GM06990 (cell line): ENCODE measurements at regions not wholly inside any gene's neighbourhood (a gene's known extent, or its start where the extent isn't known, plus 50 kb on each side); places are given as distances from the start of the nearest gene placed in this dataset.

Experiments
- DNase-seq: peaks from one replicate; pipeline ENCODE4 v3.0.0-alpha.2; 2011; ENCODE audit not compliant: insufficient read length; ENCODE audit errors: extremely low read depth
- H3K27me3 ChIP-seq: replicated peaks from 2 replicates; pipeline ENCODE4 v1.6.0; 2011; ENCODE audit warnings: low read length; ENCODE audit not compliant: control insufficient read depth, insufficient read depth
- H3K36me3 ChIP-seq: 2 replicates; pipeline ENCODE4 v1.5.1; 2011; ENCODE audit warnings: low read length; ENCODE audit not compliant: control insufficient read depth, insufficient read depth
- H3K4me3 ChIP-seq: replicated peaks from 2 replicates; pipeline ENCODE4 v1.5.1; 2011; ENCODE audit warnings: low read depth, mild to moderate bottlenecking, control low read depth, low read length
- TF ChIP-seq, protein P1 (sequence below): IDR thresholded peaks from 2 replicates; pipeline ENCODE4 v1.5.1; 2011; ENCODE audit warnings: low read length, control low read depth, mild to moderate bottlenecking, inconsistent platforms; ENCODE audit not compliant: insufficient read depth, poor library complexity, severe bottlenecking

DNA sequence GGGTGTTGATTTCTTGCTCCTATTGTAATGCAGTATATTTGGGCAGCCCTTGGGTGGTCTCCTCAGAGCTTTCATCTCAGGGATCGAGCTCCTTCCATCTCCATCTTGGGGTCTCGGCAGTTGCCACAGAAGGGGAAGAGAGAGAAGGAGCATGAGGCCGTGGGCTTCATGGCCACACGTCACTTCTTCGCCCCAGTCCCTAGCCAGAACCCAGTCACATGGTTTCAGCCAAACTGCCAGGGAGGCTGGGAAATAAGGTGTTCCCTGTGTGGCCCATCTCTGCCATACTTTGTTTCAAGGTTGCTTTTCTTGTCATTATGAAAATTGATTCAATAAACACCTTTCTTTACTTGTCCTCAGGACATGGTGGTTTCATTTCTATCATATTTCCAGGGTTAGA is 68.4 kb upstream of the NKD1 start:
- Histone ChIP-seq H3K27me3 (no peaks in the 10 kb centered on the region), H3K4me3 (no peak overlapping the region), H3K36me3 (no peaks in the 10 kb centered on the region)
- TF ChIP-seq, protein P1, sequence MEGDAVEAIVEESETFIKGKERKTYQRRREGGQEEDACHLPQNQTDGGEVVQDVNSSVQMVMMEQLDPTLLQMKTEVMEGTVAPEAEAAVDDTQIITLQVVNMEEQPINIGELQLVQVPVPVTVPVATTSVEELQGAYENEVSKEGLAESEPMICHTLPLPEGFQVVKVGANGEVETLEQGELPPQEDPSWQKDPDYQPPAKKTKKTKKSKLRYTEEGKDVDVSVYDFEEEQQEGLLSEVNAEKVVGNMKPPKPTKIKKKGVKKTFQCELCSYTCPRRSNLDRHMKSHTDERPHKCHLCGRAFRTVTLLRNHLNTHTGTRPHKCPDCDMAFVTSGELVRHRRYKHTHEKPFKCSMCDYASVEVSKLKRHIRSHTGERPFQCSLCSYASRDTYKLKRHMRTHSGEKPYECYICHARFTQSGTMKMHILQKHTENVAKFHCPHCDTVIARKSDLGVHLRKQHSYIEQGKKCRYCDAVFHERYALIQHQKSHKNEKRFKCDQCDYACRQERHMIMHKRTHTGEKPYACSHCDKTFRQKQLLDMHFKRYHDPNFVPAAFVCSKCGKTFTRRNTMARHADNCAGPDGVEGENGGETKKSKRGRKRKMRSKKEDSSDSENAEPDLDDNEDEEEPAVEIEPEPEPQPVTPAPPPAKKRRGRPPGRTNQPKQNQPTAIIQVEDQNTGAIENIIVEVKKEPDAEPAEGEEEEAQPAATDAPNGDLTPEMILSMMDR, result no peak
- DNase-seq, result no peak

DNA sequence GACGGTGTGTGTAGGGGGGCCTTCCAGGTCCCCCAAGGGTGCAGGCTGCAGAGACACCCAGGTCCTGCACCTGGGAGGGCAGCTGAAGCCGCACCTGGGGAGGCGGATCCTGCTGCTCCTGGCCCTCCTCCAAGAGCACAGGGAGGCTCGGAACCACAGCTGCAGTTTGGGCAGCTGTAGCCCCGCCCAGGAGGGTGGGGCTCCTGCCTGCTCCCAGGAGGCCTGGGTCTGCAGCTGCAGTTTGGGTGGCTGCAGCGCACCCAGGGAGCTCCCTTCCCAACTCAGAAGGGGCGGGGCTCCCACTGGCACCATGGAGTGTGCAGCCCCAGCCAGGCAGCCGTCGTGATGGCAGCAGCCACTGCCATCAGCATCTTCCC is 69.4 kb upstream of the NKD1 start:
- Histone ChIP-seq H3K36me3 (no peaks in the 10 kb centered on the region), H3K4me3 (no peak overlapping the region), H3K27me3 (no peaks in the 10 kb centered on the region)
- DNase-seq, result no peak
- TF ChIP-seq, protein P1, result no peak

DNA sequence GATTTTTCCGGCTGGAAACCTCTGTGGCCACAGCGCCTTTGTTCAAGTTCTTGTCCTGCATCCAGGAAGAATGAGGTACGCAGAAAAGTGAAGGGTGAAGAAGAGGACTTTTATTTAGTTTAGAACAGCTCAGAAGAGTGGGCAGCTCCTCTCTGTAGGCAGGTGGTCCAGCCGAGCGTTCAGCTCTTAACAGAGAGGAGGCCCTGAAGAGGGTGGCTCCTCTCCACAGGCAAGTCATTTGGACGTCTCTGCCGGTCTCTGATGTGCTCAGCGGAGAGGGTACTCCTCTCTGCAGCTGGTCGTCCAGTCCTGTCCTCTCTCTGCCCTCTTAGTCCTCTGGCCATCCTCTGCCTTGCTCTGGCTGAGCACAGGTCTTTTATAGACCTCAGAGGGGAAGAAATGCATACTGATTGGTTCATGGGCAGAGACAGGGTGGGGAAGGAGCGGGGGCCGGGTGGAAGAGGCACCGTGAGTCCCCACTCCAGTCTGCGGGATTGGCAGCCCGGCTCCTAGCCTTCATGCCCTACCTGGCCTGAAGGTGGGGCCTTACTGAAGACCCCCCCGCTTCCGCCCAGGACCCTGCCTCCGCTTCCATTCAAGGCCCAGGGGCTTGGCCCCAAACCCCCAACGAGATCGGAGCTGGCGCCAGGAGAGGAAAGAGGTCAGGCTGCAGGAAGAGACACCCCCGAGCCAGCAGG is 70.0 kb upstream of the NKD1 start:
- Histone ChIP-seq H3K36me3 (no peaks in the 10 kb centered on the region), H3K27me3 (no peaks in the 10 kb centered on the region), H3K4me3 (no peak overlapping the region)
- DNase-seq, result no peak
- TF ChIP-seq, protein P1, result no peak

GRCh38 chr16:50476486-50477255 is 71.5 kb upstream of the NKD1 start:
- no peak for DNase-seq
- H3K27me3 ChIP-seq, result no peaks in the 10 kb centered on the region
- no peak overlapping the region for H3K4me3 ChIP-seq
- TF ChIP-seq, protein P1, result no peak
- no peaks in the 10 kb centered on the region for H3K36me3 ChIP-seq

- H3K36me3 ChIP-seq, result no peaks in the 10 kb centered on the region
These were observed 73.0 kb upstream of the NKD1 start for GRCh38 chr16:50475170-50475569.

More at GRCh38 chr16:50475170-50475569, 73.0 kb upstream of the NKD1 start:
- TF ChIP-seq, protein P1, result no peak
- no peak for DNase-seq
- H3K4me3 ChIP-seq, result no peak overlapping the region
- H3K27me3 ChIP-seq, result no peaks in the 10 kb centered on the region
